CD14-positive monocyte (primary cell): ENCODE measurements at regions not wholly inside any gene's neighbourhood (a gene's known extent, or its start where the extent isn't known, plus 50 kb on each side); places are given as distances from the start of the nearest gene placed in this dataset.

Experiments
- DNase-seq, 3 donors: peaks; one replicate each; pipeline ENCODE4 v3.0.0-alpha.2; 2011 to 2022
- H2AFZ ChIP-seq: 2 replicates; pipeline ENCODE4 v1.6.0; 2012; ENCODE audit warnings: mild to moderate bottlenecking, low read depth, low read length, inconsistent platforms; ENCODE audit not compliant: insufficient read depth, poor library complexity, severe bottlenecking
- H3K27ac ChIP-seq, 2 donors: 1 replicate in 1 of 2; 2 replicates in 1 of 2; pipeline ENCODE4 v1.5.1; 2012 to 2013; ENCODE audit warnings: low read length in 2 of 2, control low read depth in 1 of 2, inconsistent platforms in 1 of 2, low read depth in 1 of 2, mild to moderate bottlenecking in 1 of 2
- H3K27me3 ChIP-seq, 2 donors: one replicate each; pipeline versions ENCODE4 v1.6.0 to v1.6.1; 2011 to 2013; ENCODE audit warnings: low read length in 2 of 2; ENCODE audit not compliant: control insufficient read depth in 2 of 2, insufficient read depth in 2 of 2
- H3K36me3 ChIP-seq, 2 donors: replicated peaks in 1 of 2; 1 replicate in 1 of 2; 2 replicates in 1 of 2; pipeline versions ENCODE4 v1.5.1 to v1.6.1; 2012 to 2013; ENCODE audit warnings: low read length in 2 of 2, control low read depth in 1 of 2, inconsistent platforms in 1 of 2, mild to moderate bottlenecking in 1 of 2; ENCODE audit not compliant: insufficient read depth in 2 of 2, control insufficient read depth in 1 of 2
- H3K4me1 ChIP-seq, 2 donors: 1 replicate in 1 of 2; 2 replicates in 1 of 2; pipeline versions ENCODE4 v1.5.1 to v1.6.1; 2012 to 2013; ENCODE audit warnings: low read length in 2 of 2, control low read depth in 1 of 2, inconsistent platforms in 1 of 2, mild to moderate bottlenecking in 1 of 2, moderate library complexity in 1 of 2; ENCODE audit not compliant: insufficient read depth in 2 of 2, control insufficient read depth in 1 of 2
- H3K4me2 ChIP-seq: replicated peaks from 2 replicates; pipeline ENCODE3; 2012; ENCODE audit warnings: low read length, moderate library complexity, mild to moderate bottlenecking; ENCODE audit not compliant: poor library complexity, severe bottlenecking; ENCODE audit errors: extremely low read depth
- H3K4me3 ChIP-seq, 3 experiments: fragments of 200-600 bp in 1 of 3; sonication (generic) in 1 of 3; replicated peaks in 1 of 3; 1 replicate in 2 of 3; 2 replicates in 1 of 3; pipeline ENCODE4 v1.5.1; 2011 to 2013; ENCODE audit warnings: low read length in 3 of 3, mild to moderate bottlenecking in 3 of 3, control low read depth in 2 of 3, low read depth in 2 of 3, inconsistent platforms in 1 of 3, moderate library complexity in 1 of 3
- H3K79me2 ChIP-seq: 2 replicates; pipeline ENCODE4 v1.6.0; 2012; ENCODE audit warnings: mild to moderate bottlenecking, control low read depth, inconsistent platforms, low read length, moderate library complexity; ENCODE audit not compliant: insufficient read depth
- H3K9ac ChIP-seq: 2 replicates; pipeline ENCODE4 v1.6.0; 2017; ENCODE audit warnings: low read length, mild to moderate bottlenecking; ENCODE audit not compliant: insufficient read depth, poor library complexity, severe bottlenecking
- H3K9me3 ChIP-seq, 2 donors: replicated peaks in 1 of 2; 1 replicate in 1 of 2; 2 replicates in 1 of 2; pipeline versions ENCODE4 v1.5.1 to v1.6.1; 2012 to 2013; ENCODE audit warnings: low read length in 2 of 2, control low read depth in 1 of 2; ENCODE audit not compliant: control insufficient read depth in 1 of 2, insufficient read depth in 1 of 2
- H4K20me1 ChIP-seq: 2 replicates; pipeline ENCODE4 v1.6.0; 2012; ENCODE audit warnings: mild to moderate bottlenecking, low read length, control low read depth, moderate library complexity; ENCODE audit not compliant: insufficient read depth
- H3K27ac Mint-ChIP-seq, 7 donors: one replicate each; pipeline ENCODE4 v1.8.0; 2020; ENCODE audit warnings: mild to moderate bottlenecking in 7 of 7, mixed read lengths in 7 of 7, moderate library complexity in 6 of 7, inconsistent platforms in 2 of 7
- H3K27me3 Mint-ChIP-seq, 3 donors: one replicate each; pipeline ENCODE4 v1.8.0; 2021 to 2022; ENCODE audit warnings: low read depth in 3 of 3, mild to moderate bottlenecking in 3 of 3, mixed read lengths in 3 of 3, moderate library complexity in 3 of 3, inconsistent platforms in 1 of 3
- H3K36me3 Mint-ChIP-seq, 2 donors: one replicate each; pipeline ENCODE4 v1.8.0; 2020; ENCODE audit warnings: mixed read lengths in 2 of 2, inconsistent platforms in 1 of 2, mild to moderate bottlenecking in 1 of 2
- H3K4me1 Mint-ChIP-seq: one replicate; pipeline ENCODE4 v1.8.0; 2020; ENCODE audit warnings: mild to moderate bottlenecking, mixed read lengths
- H3K4me3 Mint-ChIP-seq, 2 donors: one replicate each; pipeline ENCODE4 v1.8.0; 2020; ENCODE audit warnings: mild to moderate bottlenecking in 2 of 2, mixed read lengths in 2 of 2, moderate library complexity in 1 of 2
- H3K9me3 Mint-ChIP-seq, 7 donors: one replicate each; pipeline ENCODE4 v1.8.0; 2020 to 2022; ENCODE audit warnings: mixed read lengths in 7 of 7, mild to moderate bottlenecking in 6 of 7, moderate library complexity in 6 of 7, inconsistent platforms in 2 of 7
- WGBS: methylation state at CpG from one replicate; pipeline ENCODE4 v1.1.5; 2013; ENCODE audit warnings: missing lambda C conversion rate; ENCODE audit not compliant: insufficient coverage; 5-methylcytosine and 5-hydroxymethylcytosine counted together
- intact Hi-C, 2 donors: fragments of 100-400 bp; cut with micrococcal nuclease; formaldehyde crosslinking; loops; one replicate each; pipeline versions ENCODE4 v1.15.0 to v1.15.1; 2023
- TF ChIP-seq, protein P1 (sequence below): fragments of 200-600 bp; IDR thresholded peaks from one replicate; pipeline ENCODE4 v1.8.0; 2022; ENCODE audit warnings: antibody characterized with exemption, mild to moderate bottlenecking

DNA sequence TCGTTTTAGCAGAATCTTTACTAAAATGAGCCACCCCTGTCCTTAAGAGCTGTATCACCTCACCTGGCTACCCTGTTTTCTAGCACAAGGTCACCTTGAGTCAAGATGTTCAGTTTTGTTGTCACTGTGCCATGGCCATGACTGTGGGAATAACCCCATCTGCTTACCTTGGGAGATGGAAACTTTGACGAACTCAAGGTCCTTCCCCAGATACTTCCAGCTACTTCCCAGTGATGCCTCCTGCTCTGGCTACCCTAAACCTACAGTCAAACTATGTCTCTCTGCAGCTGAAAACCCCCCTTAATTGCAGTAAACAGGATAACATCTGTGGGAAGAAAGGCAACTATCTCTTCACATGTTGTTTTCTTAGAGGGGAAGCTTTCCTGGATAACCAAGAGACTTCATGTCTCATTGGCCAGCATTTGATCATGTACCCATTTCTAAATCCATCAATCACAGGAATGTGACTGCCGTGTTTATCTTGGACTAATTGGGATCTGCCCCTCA lies 89.5 kb upstream of the C1orf21 start:
- H3K27ac Mint-ChIP-seq = peak overlapping the region in 1 of 7 donors; percentile 54
- no peaks in the 10 kb centered on the region for H3K36me3 Mint-ChIP-seq

DNA sequence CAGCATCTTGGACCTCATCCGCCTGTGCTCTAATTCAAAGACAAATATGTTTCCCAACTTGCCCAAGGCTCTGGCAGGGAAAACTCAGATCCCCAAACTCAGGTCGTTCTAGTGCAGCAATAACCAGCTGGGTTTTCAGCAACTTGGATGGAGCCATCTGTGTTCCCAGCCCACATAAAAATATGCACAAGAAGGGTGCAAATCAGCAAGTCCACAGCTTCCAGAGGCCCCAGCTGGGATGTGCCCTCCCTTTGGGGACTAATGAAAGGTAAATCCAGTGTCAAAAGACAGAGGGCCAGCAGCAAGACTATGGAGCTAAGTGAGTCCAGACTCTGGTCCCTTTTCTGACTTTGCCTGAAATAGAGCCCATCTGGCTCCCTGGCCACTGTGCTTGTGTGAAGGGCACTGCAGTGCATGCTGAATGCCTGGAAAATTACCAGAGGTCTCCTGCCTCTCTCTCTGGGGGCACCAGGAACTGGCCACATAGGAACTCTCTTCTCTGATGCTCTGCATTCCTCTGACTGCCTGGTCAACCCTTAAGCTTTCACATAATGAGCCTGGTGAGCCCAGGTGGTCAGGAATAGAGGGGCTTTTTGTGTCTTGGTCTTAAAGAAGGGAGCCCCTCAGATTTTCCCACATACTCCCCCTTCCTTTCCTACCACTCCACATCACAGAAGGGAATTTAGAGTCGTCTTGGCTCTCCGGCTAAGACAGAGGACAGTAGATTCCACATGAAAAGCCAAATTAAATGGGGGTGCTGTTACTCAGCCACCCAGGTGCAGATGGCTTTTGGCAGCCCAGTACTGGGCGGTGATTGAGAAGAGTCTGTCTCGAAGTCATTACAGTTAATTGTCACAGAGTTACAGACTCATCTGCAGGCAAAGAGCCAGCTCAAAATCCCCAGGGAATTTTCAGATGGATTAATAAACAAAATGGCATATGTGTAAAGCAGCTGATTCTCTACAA lies 88.1 kb upstream of the C1orf21 start:
- Histone ChIP-seq H3K79me2 (no peaks in the 10 kb centered on the region), H4K20me1 (no peaks in the 10 kb centered on the region), H3K27me3 (no peaks in the 10 kb centered on the region), H3K27ac (no peak overlapping the region), H3K36me3 (no peaks in the 10 kb centered on the region), H3K4me1 (no peaks in the 10 kb centered on the region), H3K9ac (no peak overlapping the region), H3K4me3 (no peak overlapping the region), H3K4me2 (no peak overlapping the region), H2AFZ (no peak overlapping the region), H3K9me3 (no peaks in the 10 kb centered on the region)
- Mint-ChIP-seq H3K27me3 (no peaks in the 10 kb centered on the region), H3K27ac (no peak overlapping the region), H3K9me3 (peaks cover 0 to 4% (median 3%) of the 10 kb centered on the region in 7 donors), H3K36me3 (no peaks in the 10 kb centered on the region), H3K4me3 (no peak overlapping the region), H3K4me1 (peaks cover 9% of the 10 kb centered on the region)
- TF ChIP-seq, protein P1, sequence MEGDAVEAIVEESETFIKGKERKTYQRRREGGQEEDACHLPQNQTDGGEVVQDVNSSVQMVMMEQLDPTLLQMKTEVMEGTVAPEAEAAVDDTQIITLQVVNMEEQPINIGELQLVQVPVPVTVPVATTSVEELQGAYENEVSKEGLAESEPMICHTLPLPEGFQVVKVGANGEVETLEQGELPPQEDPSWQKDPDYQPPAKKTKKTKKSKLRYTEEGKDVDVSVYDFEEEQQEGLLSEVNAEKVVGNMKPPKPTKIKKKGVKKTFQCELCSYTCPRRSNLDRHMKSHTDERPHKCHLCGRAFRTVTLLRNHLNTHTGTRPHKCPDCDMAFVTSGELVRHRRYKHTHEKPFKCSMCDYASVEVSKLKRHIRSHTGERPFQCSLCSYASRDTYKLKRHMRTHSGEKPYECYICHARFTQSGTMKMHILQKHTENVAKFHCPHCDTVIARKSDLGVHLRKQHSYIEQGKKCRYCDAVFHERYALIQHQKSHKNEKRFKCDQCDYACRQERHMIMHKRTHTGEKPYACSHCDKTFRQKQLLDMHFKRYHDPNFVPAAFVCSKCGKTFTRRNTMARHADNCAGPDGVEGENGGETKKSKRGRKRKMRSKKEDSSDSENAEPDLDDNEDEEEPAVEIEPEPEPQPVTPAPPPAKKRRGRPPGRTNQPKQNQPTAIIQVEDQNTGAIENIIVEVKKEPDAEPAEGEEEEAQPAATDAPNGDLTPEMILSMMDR = no peak
- DNase-seq = no peak
- intact Hi-C loops = no loop called here
- 100% methylated on average over 4 of the region's 6 CpGs for WGBS

More for the DNA sequence above, 89.5 kb upstream of the C1orf21 start:
- no peaks in the 10 kb centered on the region for H3K79me2 ChIP-seq
- TF ChIP-seq, protein P1 = no peak
- intact Hi-C loops = no loop called here
- no peaks in the 10 kb centered on the region for H3K36me3 ChIP-seq
- WGBS = no CpG with 5 or more reads among the region's 3 CpGs
- H3K27ac ChIP-seq = no peak overlapping the region
- no peaks in the 10 kb centered on the region for H3K27me3 Mint-ChIP-seq
- H2AFZ ChIP-seq = no peak overlapping the region
- H3K4me2 ChIP-seq = no peak overlapping the region
- H3K9me3 ChIP-seq = no peaks in the 10 kb centered on the region
- H3K4me3 ChIP-seq = no peak overlapping the region
- H3K9me3 Mint-ChIP-seq = peaks cover 0 to 3% (median under 1%) of the 10 kb centered on the region in 7 donors
- no peak overlapping the region for H3K4me3 Mint-ChIP-seq
- H3K27me3 ChIP-seq = no peaks in the 10 kb centered on the region
- H3K9ac ChIP-seq = no peak overlapping the region
- H3K4me1 ChIP-seq = no peaks in the 10 kb centered on the region
- H3K4me1 Mint-ChIP-seq = peaks cover 9% of the 10 kb centered on the region
- DNase-seq = no peak
- no peaks in the 10 kb centered on the region for H4K20me1 ChIP-seq
